Thyroid gland (tissue), 4 donors: ENCODE measurements at regions not wholly inside any gene's neighbourhood (a gene's known extent, or its start where the extent isn't known, plus 50 kb on each side); places are given as distances from the start of the nearest gene placed in this dataset.

Experiments used
- CTCF ChIP-seq, 6 experiments: fragments of 200-600 bp in 3 of 6; fragments of 450-650 bp in 3 of 6; sonication (generic) in 3 of 6; IDR thresholded peaks; one replicate each; pipeline ENCODE4 v1.5.1; 2016 to 2019; ENCODE audit warnings: antibody characterized with exemption in 6 of 6, mild to moderate bottlenecking in 2 of 6, inconsistent platforms in 1 of 6, moderate library complexity in 1 of 6
- POLR2A ChIP-seq, 2 donors: fragments of 450-650 bp; IDR thresholded peaks; one replicate each; pipeline ENCODE4 v1.6.1; 2017; ENCODE audit warnings: antibody characterized with exemption in 2 of 2, mild to moderate bottlenecking in 2 of 2, moderate library complexity in 1 of 2

GRCh38 chr4:121584836-121585235, 111.9 kb downstream of the ANXA5 start:
- no peak for TF ChIP-seq CTCF (IDR thresholded peaks at IDR 0.05)
- no peak for TF ChIP-seq POLR2A (IDR thresholded peaks at IDR 0.05)
